Stimulated activated effector memory CD8-positive, alpha-beta T cell treated with anti-CD3 and anti-CD28 coated beads, Interleukin-12 subunit alpha, Interleukin-12 subunit beta, amount 100 ng/mL, for 72 hours (primary cell): ENCODE measurements at regions not wholly inside any gene's neighbourhood (a gene's known extent, or its start where the extent isn't known, plus 50 kb on each side); places are given as distances from the start of the nearest gene placed in this dataset.

Experiments
- ATAC-seq: fragments of 150-1000 bp; cut with Tn5 transposase; 2 replicates; pipeline ENCODE4 v1.10.0; 2021
- DNase-seq, 2 donors: peaks; one replicate each; pipeline ENCODE4 v3.0.0; 2021 to 2022; ENCODE audit warnings: low spot score in 2 of 2
- H3K27ac Mint-ChIP-seq: one replicate; pipeline ENCODE4 v1.8.0; 2022; ENCODE audit warnings: mild to moderate bottlenecking, mixed read lengths
- H3K36me3 Mint-ChIP-seq: one replicate; pipeline ENCODE4 v1.8.0; 2022; ENCODE audit warnings: mild to moderate bottlenecking, mixed read lengths
- H3K4me1 Mint-ChIP-seq: one replicate; pipeline ENCODE4 v1.8.0; 2022; ENCODE audit warnings: mixed read lengths
- H3K4me3 Mint-ChIP-seq: one replicate; pipeline ENCODE4 v1.8.0; 2022; ENCODE audit warnings: mild to moderate bottlenecking, mixed read lengths
- H3K9me3 Mint-ChIP-seq: one replicate; pipeline ENCODE4 v1.8.0; 2022; ENCODE audit warnings: mixed read lengths

DNA sequence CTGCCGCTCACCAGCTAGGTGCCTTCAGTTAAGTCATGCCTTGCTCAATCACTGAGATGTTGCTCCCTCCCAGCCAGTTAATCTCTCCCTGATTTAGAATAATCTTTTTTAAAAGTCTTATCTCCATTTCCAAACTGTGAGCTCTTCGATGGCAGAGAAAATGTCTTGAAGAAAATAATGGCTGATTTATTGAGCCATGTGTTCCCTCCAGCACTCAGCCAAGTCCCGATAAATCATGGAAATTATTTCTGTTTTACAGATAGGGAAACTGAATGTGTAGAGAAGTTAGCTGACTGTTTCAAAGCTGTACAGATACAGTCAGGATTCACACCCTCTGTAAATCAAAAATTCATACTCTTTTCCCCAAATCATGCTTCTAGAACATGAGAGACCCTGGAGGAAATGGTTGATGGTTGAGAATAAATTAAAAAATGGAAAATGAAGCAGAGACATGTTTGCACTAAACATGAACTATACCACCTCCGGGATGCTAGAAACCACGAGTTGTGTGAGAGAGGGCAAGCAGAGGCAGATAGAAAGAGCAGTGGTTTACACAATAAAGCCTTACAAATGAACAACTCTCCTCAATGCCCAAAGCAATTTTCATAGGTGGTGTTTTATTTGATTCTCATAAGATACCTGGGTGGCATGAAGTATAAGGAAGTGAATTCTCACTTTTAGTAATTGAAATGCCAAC is 376.4 kb downstream of the PLPP3 start:
- Mint-ChIP-seq H3K9me3 (no peaks in the 10 kb centered on the region), H3K36me3 (no peaks in the 10 kb centered on the region)
- ATAC-seq: no peak

GRCh38 chr1:56202186-56202585 is 377.2 kb downstream of the PLPP3 start:
- no peaks in the 10 kb centered on the region for H3K4me1 Mint-ChIP-seq
- H3K36me3 Mint-ChIP-seq: no peaks in the 10 kb centered on the region
- DNase-seq: no peak
- H3K9me3 Mint-ChIP-seq: no peaks in the 10 kb centered on the region
- no peak overlapping the region for H3K27ac Mint-ChIP-seq
- H3K4me3 Mint-ChIP-seq: no peak overlapping the region
- ATAC-seq: no peak

More for the DNA sequence above, 376.4 kb downstream of the PLPP3 start:
- Mint-ChIP-seq H3K4me3 (no peak overlapping the region), H3K4me1 (no peaks in the 10 kb centered on the region), H3K27ac (no peak overlapping the region)
- DNase-seq: no peak

DNA sequence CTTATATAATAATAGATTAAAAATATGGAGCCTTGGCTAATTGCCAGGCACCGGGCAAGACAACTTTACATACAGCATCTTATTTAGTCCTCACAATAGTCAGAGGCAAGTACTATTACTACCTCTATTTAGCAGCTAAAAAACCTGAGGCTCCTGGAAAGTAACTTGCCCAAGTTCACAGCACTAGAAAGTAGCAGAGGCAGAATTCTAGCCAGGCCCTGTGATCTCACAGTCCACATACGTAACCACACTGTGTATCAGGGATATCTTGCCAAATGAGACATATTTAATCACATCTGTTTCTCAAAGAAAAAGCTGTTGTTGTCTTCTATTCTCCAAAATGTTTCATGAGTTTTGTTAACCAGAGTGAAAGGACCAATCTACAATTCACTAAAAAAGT is 378.5 kb downstream of the PLPP3 start:
- no peak for DNase-seq
- Mint-ChIP-seq H3K27ac (no peak overlapping the region), H3K4me1 (no peaks in the 10 kb centered on the region), H3K4me3 (no peak overlapping the region), H3K9me3 (peaks cover 3% of the 10 kb centered on the region), H3K36me3 (no peaks in the 10 kb centered on the region)
- no peak for ATAC-seq

- H3K27ac Mint-ChIP-seq: no peak overlapping the region
- H3K4me1 Mint-ChIP-seq: no peaks in the 10 kb centered on the region
- DNase-seq (no peak), ATAC-seq (no peak)
- no peak overlapping the region for H3K4me3 Mint-ChIP-seq
- no peaks in the 10 kb centered on the region for H3K36me3 Mint-ChIP-seq
- H3K9me3 Mint-ChIP-seq: peaks cover 3% of the 10 kb centered on the region
Observed at GRCh38 chr1:56200442-56200841, 378.9 kb downstream of the PLPP3 start.

- peaks cover 3% of the 10 kb centered on the region for H3K9me3 Mint-ChIP-seq
- H3K27ac Mint-ChIP-seq: no peak overlapping the region
- no peak for ATAC-seq
- H3K36me3 Mint-ChIP-seq: no peaks in the 10 kb centered on the region
- H3K4me1 Mint-ChIP-seq: no peaks in the 10 kb centered on the region
- H3K4me3 Mint-ChIP-seq: no peak overlapping the region
- no peak for DNase-seq
Observed at GRCh38 chr1:56199956-56200355, 379.4 kb downstream of the PLPP3 start.

DNA sequence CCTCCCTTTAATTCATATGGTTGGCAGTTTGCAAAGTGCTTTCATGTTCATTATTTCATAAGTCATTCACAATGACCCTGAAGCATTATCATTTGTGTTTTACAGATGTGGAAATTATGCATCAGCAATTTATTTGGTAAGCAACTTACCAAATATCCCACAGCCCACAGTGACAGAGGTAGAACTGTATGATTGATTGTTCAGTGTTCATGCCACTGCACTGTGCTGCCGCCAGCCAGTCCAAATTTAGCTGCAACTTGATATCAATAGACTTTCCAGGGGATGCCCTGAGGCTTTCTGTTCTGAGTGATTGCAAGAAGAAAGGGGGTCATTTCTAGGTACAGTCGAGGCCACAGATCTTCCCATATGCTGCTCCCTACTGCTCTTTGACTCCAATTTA is 380.3 kb downstream of the PLPP3 start:
- Mint-ChIP-seq H3K4me1 (no peaks in the 10 kb centered on the region), H3K36me3 (no peaks in the 10 kb centered on the region), H3K9me3 (peaks cover 3% of the 10 kb centered on the region), H3K4me3 (no peak overlapping the region), H3K27ac (no peak overlapping the region)
- ATAC-seq (no peak), DNase-seq (no peak)

- Mint-ChIP-seq H3K4me1 (no peaks in the 10 kb centered on the region), H3K27ac (no peak overlapping the region), H3K4me3 (no peak overlapping the region), H3K9me3 (peaks cover 3% of the 10 kb centered on the region), H3K36me3 (no peaks in the 10 kb centered on the region)
- ATAC-seq: no peak
- DNase-seq: no peak
Observed at GRCh38 chr1:56197946-56198345, 381.4 kb downstream of the PLPP3 start.

DNA sequence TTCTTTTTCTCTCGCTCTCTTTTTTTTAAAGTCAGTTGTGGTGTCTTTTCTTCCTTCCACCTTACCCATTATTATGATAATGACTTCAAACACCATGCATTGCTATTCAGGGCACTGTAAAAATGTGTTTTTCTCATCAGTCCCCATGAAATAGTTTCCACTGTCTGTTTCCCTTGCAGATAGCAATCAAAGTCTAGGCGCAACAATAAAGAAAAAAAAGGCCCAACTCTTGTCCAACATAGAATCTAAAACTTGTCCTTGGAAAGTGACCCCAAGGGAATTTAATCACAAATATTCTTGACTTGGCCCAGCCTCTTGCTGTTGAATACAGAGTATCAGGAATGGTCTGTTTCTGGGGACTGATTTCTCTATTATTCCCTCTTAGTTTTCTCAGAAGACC is 382.5 kb downstream of the PLPP3 start:
- H3K36me3 Mint-ChIP-seq: no peaks in the 10 kb centered on the region
- H3K4me1 Mint-ChIP-seq: no peaks in the 10 kb centered on the region
- no peak overlapping the region for H3K27ac Mint-ChIP-seq
- DNase-seq: no peak
- H3K9me3 Mint-ChIP-seq: peaks cover 3% of the 10 kb centered on the region
- H3K4me3 Mint-ChIP-seq: no peak overlapping the region
- no peak for ATAC-seq

DNA sequence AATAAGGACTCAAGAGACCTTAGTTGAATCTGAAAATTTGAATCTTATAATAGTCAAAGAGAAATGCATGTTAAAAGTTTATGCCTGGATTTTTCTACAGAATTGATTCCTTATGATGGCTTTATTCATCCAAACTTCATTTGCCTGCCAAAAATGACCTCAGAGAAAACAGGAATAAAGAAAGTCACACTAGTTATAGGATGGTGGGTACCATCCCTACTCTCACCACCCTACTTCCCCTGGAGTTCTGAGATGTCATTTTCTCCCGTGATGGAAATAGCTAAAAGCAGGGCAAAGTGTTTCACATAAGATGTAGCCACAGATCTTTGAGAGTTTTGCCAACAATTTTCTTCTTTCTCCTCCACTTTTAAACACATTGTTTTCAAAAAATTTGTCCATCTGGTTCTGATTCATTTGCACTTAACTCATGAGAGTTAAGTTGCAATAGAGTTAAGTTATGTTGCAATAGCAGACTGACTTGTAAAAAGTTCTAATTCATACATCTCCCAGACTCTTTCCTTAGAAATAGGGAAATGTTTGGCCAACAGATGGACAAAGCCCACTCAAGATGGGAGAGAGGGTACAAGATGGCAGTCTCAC is 384.6 kb downstream of the PLPP3 start:
- DNase-seq: no peak
- no peak for ATAC-seq
- Mint-ChIP-seq H3K36me3 (no peaks in the 10 kb centered on the region), H3K4me3 (no peak overlapping the region), H3K27ac (no peak overlapping the region), H3K9me3 (peaks cover 3% of the 10 kb centered on the region), H3K4me1 (no peaks in the 10 kb centered on the region)

DNA sequence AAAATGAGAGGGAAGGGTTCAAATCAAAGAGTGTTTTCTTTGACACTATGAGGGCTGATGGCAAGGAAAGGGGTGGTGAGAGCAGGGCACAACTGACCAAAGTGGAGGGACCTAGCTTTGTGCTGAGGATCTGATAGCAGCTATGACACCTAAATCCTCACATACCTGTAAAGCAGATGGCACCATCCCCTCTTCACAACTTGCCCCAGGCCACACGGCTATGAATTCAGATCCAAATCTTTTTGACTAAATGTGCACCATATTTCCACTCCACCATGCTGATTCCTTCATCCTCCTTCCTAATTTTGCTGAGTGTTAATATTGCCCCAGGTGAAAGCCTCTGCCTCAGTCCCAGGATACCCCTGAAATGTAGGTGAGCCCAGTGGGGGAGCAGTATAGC is 385.7 kb downstream of the PLPP3 start:
- Mint-ChIP-seq H3K4me1 (no peaks in the 10 kb centered on the region), H3K27ac (no peak overlapping the region), H3K9me3 (peaks cover 3% of the 10 kb centered on the region), H3K4me3 (no peak overlapping the region), H3K36me3 (no peaks in the 10 kb centered on the region)
- DNase-seq (no peak), ATAC-seq (no peak)

DNA sequence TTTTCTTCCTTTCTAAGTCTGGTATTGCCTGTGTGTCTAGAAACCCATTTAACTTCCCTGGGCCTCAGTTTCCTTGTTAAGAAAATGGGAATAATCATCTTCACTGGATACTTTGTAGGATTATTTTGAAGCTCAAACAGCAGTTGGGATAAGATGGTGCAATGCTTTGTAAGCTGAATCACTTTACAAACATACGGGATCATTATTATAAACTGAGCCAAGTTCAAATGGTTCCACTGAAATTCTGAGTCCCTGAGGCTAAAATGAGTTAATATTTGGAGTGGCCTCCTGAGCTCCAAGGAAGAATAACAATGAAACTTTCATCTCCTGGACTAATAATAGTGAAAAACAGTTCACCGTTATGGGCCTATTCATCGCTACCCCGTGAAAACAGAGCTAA is 388.0 kb downstream of the PLPP3 start:
- Mint-ChIP-seq H3K4me1 (no peaks in the 10 kb centered on the region), H3K27ac (no peak overlapping the region), H3K4me3 (no peak overlapping the region), H3K36me3 (no peaks in the 10 kb centered on the region), H3K9me3 (no peaks in the 10 kb centered on the region)
- DNase-seq: no peak
- no peak for ATAC-seq

- Mint-ChIP-seq H3K4me1 (no peaks in the 10 kb centered on the region), H3K9me3 (no peaks in the 10 kb centered on the region), H3K27ac (no peak overlapping the region), H3K36me3 (no peaks in the 10 kb centered on the region), H3K4me3 (no peak overlapping the region)
- no peak for ATAC-seq
- DNase-seq: no peak
Observed at GRCh38 chr1:56190806-56191365, 388.5 kb downstream of the PLPP3 start.

GRCh38 chr1:56189946-56190805 is 389.2 kb downstream of the PLPP3 start:
- no peak overlapping the region for H3K27ac Mint-ChIP-seq
- H3K4me3 Mint-ChIP-seq: no peak overlapping the region
- H3K9me3 Mint-ChIP-seq: no peaks in the 10 kb centered on the region
- ATAC-seq: no peak
- no peaks in the 10 kb centered on the region for H3K4me1 Mint-ChIP-seq
- no peak for DNase-seq
- no peaks in the 10 kb centered on the region for H3K36me3 Mint-ChIP-seq

DNA sequence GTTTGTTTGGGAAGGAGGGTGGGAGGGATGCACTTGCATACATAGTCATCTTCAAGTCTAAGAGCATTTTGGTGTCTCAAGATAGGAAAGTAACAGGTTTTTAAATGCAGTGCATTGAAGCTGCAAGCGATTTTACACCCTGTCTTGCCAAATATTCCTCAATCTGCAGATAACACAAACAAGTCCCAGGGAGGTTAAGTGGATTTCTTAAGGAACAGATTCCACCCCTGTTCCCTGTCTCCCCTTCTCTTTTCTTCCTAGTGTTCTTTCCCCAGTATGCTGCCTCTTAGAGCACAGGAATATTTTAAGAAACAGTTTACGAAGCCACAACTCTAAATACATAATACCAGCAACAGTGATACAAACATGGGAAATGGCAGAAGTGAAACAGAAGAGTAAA is 389.9 kb downstream of the PLPP3 start:
- DNase-seq (no peak), ATAC-seq (no peak)
- H3K9me3 Mint-ChIP-seq: no peaks in the 10 kb centered on the region
- no peaks in the 10 kb centered on the region for H3K36me3 Mint-ChIP-seq
- no peaks in the 10 kb centered on the region for H3K4me1 Mint-ChIP-seq
- no peak overlapping the region for H3K4me3 Mint-ChIP-seq
- H3K27ac Mint-ChIP-seq: no peak overlapping the region

DNA sequence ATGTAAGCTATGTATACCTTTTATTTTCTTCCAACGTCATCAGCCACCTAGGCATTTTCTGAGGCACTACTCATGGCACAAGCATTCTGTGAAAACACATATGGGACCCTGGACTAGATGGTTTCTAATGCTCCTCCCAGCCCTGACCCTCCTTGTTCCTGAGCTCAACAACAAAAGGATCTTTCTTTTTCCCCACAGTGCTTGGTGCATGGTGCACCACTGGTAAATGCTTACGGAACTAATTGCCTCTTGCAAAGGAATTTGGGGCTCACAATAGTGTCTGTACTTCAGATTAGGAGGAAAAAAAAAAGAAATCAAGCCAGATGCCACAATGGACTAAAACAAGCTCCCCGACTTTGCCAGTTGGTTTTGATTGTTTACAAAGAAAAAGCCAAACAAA is 390.5 kb downstream of the PLPP3 start:
- DNase-seq (no peak), ATAC-seq (no peak)
- H3K27ac Mint-ChIP-seq: no peak overlapping the region
- no peak overlapping the region for H3K4me3 Mint-ChIP-seq
- no peaks in the 10 kb centered on the region for H3K9me3 Mint-ChIP-seq
- no peaks in the 10 kb centered on the region for H3K4me1 Mint-ChIP-seq
- H3K36me3 Mint-ChIP-seq: no peaks in the 10 kb centered on the region

GRCh38 chr1:56188221-56188620 is 391.1 kb downstream of the PLPP3 start:
- no peak overlapping the region for H3K27ac Mint-ChIP-seq
- no peaks in the 10 kb centered on the region for H3K36me3 Mint-ChIP-seq
- no peak for ATAC-seq
- no peaks in the 10 kb centered on the region for H3K9me3 Mint-ChIP-seq
- H3K4me3 Mint-ChIP-seq: no peak overlapping the region
- no peaks in the 10 kb centered on the region for H3K4me1 Mint-ChIP-seq
- no peak for DNase-seq
